GM19025 (cell line): ENCODE measurements at regions not wholly inside any gene's neighbourhood (a gene's known extent, or its start where the extent isn't known, plus 50 kb on each side); places are given as distances from the start of the nearest gene placed in this dataset.

Experiments
- ATAC-seq: cut with Tn5 transposase; IDR thresholded peaks from one replicate; pipeline ENCODE4 v1.9.1; 2021; ENCODE audit warnings: mild to moderate bottlenecking, low read depth, moderate library complexity; ENCODE audit not compliant: unreplicated experiment

DNA sequence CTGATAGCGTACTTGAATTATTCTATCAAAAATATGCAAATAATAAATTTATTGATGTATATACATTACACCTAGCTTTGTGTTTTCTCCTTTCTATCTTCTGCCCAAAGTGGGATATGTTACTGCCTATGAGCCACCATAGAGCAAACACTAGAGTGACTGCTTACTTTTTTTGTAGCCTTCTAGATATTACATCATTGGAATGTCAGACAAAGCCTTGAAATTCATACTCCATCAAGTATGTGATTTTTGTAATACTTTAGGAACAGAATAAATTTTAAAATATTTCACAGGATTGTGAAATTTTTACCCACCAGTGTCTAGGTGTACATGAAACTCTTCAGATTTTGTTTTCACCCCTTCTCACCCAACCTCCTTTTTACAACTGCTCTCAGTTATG is 787.6 kb downstream of the USP25 start:
- ATAC-seq, result no peak

DNA sequence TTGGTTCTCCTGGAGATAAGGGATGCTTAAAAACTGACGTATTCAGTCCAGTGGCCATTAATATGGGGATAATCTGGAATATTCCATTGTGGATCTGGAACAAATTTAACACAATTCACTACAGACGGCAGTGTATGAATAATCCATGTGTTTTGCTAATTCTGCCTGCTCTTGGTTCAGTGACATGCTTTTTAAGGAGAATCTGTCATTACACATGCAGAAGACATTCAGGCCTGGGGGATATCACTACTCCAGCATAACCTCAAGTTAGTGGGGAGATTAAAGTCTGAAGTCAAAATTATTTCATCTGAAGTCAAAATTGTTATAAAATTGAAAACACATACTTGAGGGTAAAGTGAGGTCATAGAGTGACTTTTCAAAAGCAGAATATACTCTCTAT is 789.3 kb downstream of the USP25 start:
- ATAC-seq, result no peak

DNA sequence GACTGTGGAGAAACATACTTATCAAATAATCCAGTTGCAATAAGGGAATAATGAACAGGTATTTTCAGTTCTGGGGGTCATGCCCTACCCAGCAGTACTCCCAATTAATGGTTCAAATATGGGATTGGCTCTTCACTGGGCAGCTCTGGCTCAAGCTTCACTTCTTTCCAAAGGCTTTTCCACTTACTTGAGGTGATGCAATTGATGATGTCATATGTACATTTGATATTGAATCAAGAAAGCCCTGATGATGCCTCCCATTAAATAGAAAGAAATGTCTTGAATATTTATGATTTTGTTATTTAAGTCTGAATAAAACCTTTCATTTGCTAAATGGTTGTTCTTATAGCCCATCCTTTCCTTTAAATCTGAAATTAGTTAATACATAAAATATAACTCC is 789.9 kb downstream of the USP25 start:
- no peak for ATAC-seq

DNA sequence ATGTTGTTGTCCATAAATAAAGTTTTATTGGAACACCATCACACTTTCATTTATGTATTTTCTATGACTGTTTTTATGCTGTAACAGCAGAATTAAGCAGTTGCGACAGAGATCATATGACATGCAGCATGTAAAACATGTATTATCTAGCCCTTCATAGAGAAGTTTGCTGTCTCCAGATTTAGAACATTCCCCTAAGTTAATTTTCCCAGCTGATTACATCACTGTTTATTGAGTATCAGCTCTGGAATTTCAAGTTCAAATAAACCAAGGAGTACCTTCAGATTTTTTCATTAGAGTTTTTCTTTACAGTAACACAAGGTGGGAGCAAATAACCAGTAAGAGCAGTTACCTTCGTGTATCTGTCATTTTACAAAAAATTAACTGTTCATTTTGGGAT is 792.8 kb downstream of the USP25 start:
- no peak for ATAC-seq

DNA sequence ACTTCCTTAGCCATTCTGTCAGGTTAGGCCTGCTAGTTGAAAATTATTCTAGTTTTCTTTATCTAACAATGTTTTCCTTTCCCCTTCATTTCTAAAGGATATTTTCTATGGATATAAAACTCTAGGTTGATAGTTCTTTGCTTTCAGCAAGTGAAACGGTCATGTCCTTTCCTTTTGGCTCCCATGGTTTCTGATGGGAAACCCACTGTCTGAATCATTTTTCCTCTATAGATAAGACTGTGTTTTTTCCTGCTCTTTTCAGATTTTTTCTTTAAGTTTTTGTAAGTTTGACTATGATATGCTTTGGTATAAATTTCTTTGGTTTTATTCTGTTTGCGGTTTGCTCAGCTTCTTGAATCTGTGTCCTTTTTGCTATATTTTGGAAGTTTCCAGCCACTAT is 800.9 kb downstream of the USP25 start:
- ATAC-seq, result no peak

DNA sequence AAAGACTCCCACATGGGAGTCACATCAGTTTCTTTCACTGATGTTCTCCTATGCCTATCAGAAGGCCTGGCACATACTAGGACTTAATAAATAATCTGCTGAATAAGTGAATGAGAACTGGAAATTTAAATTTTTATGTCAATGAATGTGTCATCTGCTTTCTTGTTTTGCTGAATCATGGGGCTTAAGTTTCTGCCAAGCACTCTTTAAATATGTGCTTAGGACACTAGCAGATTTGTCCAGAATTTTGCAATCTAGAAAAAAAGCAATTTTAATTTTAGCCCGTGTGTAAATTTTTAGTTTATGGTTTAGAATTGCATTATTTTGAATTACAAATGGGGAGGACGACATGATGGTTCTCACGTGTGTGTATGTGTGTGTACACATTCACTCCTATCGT is 803.1 kb downstream of the USP25 start:
- no peak for ATAC-seq

DNA sequence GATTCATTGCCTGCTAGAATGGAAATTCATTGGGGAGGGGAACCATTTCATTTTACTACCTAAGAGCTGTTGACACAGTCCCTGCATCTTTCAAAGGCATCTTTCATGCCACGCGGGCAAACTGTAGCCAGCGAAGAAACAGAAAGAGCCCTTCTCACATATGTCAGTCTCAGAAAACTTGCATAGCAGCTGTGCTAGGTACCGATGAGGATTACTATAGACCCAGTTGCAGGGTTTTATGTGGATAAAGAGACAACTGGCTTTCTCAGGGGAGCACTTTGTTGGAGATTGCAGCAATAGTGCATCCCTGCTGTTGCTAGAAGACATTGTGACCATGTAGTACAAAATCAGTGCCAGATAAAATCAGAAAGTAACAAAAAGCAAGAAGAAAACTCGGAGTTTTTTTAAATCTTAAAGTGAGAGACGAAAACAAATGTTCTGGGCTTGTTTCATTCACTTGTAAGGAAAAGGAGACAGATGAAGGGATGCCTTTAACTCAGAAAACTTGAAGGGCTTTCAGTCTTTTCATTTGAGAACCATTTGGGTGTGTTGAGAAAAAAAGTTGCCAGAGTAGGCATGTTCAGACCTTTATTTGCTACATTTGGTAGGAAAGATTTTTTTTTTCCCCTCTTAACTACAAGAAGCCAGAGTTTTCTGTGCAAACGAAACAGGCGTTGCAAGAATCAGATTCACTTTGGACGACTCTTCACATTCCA is 804.1 kb downstream of the USP25 start:
- no peak for ATAC-seq

DNA sequence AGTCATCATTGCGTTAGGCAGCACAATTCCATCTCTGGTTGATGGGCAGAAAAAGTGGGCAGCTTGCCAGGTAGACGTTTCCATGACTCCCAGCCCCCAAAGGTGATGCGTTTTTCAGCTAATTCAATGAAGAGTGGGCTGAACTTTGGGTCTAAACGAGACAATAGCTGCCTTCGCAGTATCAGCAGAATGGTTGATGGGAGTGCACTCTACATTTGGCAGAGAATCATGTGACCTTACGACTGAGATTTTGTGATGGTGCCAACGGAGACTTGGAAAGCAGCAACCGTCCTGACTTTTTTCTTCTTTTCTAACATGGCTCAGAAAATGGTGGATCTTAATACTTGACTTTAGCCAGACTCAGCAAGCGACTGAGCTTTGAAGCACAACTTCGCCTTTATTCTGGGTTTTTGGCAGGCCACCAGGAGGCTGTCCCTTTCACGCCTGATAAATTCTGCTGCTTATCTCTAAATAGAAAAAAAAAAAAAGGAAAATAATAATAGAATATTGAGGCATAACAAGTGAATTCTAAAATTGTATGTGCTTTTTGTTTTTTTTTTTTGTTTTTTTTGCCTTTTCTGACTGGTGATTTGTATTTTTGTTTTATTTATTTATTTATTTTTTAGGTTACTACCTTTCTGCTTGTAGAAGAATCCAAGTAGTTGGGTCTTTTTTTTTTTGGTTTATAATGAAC is 804.8 kb downstream of the USP25 start:
- no peak for ATAC-seq

DNA sequence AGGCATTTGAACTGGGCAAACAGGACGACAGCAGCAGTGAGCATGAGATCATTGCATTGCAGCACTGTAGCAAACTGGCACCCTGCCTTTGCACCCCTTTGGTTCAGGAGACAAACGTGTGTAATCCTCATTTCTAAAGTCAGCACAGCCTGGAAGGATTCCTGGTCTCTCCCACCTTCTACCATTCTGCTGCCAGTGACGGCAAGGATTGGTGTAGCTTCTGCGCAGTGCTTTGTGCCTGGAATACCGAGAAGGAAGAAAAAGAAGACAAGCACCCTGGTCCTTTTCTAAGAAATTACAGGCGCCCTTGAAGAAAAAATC is 805.3 kb downstream of the USP25 start:
- no peak for ATAC-seq

DNA sequence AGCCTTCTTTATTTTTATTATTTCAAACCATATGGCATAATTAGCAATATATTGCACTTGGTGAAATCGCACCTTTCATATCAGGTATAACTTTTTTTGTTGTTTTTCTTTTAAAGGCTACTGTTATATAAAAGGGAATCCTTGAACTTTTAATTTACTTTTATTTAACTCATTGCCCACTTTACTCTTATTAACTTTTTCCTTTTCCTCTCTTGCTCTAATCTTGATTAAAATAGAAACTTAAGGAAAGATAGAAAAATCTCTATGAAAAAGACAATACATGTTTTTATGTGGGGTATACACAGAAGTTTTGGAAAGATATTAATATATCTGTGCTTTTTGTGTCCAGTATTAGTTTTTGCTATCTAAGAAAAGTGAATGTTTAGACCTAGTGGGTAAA is 805.8 kb downstream of the USP25 start:
- ATAC-seq, result no peak

DNA sequence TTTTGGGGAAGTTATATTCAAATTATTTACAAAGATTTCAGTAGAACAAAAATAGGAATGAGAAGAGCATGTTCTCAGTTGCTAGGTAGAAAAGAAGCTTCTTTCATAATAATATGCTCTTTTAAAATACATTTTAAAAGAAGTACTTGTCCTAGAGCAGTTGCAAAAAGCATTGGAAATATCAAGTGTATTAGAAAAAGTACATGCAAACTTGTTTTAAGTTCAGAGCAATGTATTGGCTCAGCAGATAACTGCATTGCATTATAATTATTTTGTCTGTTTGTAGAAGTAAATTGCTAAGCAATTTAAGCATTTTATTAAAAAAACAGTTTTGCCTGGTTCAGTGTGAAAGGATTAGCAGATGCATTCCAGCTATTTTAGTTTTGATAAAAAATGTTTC is 806.4 kb downstream of the USP25 start:
- ATAC-seq, result no peak

DNA sequence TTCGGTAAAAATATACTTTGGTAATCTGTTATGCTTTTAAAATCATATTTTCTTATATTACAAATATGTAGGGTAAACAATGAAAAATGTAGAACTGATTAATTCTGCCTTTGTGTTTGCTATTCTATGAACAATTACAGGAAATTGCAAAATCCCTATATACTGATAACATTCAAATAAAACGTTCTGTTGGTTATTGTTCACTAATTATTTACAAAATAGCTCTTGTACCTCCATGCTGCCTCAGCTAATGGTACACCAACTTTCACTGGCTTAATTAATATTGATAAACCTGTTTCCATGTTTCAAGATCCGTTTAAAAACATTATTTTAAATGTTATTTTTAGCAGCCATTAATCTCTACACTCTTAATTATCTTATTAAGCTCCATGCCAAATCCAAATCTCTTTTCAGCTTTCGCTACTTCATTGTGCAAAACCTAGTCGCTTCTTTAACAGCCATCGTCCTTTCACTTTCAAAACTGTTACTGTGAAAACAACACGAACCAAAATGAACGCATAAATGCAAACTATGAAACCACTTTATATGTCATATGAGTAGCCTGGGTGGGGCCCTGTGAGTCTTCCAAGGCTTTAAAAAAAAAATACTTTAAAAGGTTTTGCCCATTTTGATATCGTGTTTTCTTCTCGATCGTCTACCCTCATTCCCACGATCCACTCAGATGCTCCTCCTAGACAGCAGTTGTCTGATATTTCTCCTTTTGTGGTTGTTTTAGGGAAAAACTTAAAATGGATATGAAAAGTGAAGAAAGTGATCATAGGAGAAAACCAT is 807.1 kb downstream of the USP25 start:
- no peak for ATAC-seq

DNA sequence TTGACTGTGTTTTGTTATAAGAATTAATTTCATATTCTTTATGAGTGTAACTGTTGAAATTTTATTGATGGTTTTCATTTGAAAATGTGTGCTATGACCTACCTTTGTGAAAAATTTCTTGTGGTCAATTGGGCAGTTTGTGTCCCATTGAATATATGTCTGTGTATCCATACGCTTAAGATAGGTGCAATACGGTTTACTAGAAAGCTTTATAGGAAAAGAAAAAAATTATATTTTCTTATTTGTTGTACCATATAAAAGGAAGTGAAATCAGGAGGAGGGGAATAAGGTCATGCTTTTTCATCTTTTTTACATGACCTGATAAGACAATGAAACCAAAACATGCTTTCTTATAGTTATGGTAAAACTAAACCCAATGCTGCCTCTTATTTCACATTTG is 807.7 kb downstream of the USP25 start:
- ATAC-seq, result no peak

DNA sequence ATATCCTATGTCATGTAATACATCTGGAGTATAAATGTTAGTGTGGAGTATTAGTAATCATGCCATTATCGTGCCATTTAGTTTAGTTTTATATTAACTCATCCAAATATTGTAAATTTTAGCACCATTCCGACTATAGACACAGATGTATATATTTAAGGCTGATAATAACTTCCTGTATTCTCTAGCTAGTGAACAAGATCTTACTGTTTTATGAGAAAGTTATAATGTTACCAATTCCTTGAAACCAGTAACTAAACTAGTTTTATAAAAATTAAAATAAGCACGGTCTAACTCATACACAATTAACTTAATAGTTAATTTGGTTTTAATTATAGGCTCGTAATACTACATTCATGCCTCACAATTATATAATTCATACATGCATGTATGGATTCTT is 808.6 kb downstream of the USP25 start:
- ATAC-seq, result no peak

DNA sequence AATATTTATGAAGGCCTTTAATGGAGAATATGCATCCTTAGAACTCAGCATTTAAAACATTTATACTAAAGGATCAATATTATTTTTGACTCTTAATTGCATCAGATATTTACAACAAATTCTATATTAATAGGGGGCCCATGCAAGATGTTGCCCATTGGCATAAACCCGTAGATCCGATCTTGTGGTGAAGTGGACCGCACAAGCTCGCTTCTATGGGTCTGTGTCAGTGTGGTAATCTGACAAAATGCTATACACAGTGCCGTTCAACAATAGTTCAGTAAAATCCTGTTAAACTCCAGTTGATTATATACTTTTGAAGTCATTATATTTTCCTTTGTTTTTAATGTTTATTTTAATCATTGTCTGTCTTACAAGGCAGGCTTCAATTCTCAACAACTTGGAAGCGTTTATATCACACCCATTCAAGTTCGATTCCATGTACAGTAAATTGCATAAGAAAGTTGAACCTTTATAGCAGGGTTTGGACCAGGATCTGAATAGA is 809.2 kb downstream of the USP25 start:
- no peak for ATAC-seq

DNA sequence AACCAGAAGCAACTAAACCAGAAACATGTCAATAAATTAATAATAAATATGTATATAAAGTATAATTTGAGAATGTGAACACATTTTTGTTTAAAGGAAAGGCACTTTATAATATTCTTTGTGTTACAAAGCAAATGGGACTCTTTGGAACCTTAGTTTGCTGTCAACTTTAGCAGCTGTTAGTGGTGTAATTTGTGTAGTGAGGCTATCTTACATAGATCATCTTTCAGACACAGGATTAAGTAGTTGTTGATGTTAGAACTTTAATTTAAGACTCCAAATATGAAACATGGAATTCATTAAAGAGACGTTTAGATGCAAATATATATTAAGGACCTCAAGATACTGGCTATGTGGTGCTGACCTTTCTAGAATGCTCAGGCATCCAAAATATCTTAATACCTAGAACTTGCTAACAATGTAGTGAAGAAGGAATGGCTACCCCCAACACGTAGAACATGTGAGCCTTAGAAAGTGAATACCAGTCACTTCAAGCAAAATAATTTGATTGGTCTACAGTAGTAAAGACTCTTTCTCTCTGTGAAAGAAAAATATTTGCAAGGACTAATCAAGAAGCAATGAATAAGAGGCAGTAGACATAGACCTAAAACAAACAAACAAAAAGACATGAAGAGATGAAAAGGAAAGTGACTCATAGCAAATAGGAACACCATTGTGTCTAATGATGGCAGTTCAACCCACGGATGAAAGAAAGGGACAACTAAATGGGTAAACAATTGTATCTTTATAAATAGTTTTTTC is 811.4 kb downstream of the USP25 start:
- no peak for ATAC-seq

DNA sequence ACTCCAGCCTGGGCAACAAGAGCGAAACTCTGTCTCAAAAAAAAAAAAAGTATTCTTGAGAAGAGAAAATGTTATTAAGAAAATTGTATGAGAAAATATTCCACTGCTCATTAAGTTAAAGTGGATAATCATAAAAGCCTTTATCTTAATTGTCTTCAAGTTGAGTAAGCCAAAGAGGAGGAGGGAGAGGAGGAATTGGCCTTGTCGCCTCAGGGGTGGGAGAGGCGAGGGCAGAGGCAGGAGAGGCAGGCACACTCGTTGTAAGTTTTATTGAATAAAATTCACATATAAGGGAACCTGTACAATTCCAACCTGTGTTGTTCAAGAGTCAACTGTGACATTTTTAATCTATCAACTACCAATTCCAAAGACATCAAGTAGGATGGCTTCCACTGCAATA is 820.3 kb downstream of the USP25 start:
- no peak for ATAC-seq

DNA sequence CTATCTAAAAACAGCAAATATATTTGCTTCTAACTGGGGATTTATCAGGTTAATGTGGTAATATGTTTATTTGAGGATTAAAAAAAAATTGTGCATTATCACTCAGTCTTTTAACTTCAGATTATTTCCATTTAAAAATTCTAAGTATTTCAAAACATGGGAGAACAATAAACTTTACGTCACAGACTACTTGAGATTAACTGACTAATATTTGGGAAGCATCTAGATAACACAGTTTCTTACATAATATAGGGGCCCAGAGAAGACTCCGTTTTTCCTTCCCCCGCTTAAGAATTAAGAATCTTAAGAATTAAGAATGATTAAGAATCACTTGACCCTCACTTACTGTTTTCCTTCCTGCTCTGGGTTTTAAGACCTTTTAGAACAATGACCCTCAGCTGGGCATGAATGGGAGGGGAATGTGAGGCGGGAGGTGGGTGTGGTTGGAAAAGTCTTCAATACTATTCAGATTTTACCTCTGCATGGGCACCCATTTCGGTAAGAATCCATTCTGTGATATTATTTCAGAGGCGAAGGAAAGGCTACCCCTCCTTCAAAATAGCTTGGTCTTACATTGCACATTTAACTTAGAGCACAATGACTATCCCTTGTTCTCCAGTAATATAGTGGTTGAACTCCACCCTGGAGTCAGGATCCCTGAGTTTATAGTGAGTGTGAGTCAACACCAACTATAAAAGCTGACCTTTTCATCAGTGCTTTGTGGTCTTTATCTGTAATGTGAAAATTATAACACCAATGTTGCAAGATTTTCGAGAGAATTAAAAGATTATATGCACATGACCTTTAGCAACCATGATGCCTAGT is 821.3 kb downstream of the USP25 start:
- no peak for ATAC-seq

DNA sequence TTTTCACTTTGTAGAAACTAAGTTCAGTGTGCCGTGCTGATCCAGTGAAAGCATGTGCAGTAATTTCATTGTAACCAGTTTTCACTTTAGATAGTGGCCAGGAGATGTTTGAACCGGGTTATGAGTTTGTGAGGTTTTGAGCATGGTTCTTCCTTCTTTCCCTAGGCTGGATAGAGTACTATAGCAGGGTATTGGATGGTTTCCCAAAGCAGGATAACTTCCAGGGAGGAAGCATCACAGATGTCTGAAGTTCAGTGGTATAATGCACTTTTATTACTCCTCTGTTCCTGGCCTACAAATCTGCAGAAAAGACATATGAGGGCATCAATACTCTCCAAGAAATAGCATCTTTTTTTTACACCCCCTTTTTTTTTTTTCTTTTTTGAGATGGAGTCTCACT is 823.1 kb downstream of the USP25 start:
- ATAC-seq, result no peak

DNA sequence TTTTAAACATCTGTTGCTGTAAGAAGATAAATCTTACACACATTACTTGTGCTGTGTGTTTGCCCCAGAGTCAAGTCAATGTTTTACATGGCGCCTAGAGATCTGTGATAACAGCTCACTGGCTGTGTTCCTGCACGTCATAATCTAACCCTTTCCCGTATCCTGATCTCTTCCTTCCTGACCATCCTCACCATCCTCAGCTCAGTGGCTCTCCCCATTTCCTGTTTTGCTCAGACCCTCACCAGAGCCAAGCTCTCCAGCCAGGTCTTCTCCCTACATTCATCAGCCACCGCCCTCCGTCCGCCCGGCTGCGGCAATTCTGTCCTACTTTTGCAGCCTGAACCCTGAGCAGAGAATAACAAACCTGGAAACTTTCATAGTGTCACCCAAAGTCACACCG is 824.7 kb downstream of the USP25 start:
- no peak for ATAC-seq
